Activated CD8-positive, alpha-beta T cell treated with anti-CD3 and anti-CD28 coated beads for 36 hours (primary cell): ENCODE measurements at regions not wholly inside any gene's neighbourhood (a gene's known extent, or its start where the extent isn't known, plus 50 kb on each side); places are given as distances from the start of the nearest gene placed in this dataset.

Experiments
- ATAC-seq: fragments of 200-7000 bp; cut with Tn5 transposase; one replicate; pipeline ENCODE4 v1.10.0; 2021; ENCODE audit warnings: mild to moderate bottlenecking, moderate library complexity
- CTCF ChIA-PET: fragments of 350-600 bp; sonication (Branson Sonifier 250); formaldehyde crosslinking; loops from one replicate; lab custom pipeline; 2021; ENCODE audit warnings: antibody characterized with exemption; lab: Charles Lee
- POLR2A ChIA-PET: fragments of 350-600 bp; sonication (Branson Sonifier 250); formaldehyde crosslinking; loops from one replicate; lab custom pipeline; 2021; ENCODE audit warnings: antibody characterized with exemption; lab: Charles Lee
- DNase-seq: peaks from one replicate; pipeline ENCODE4 v3.0.0-alpha.2; 2020
- H3K27ac Mint-ChIP-seq: one replicate; pipeline ENCODE4 v1.8.0; 2021; ENCODE audit warnings: mild to moderate bottlenecking, mixed read lengths
- H3K27me3 Mint-ChIP-seq: one replicate; pipeline ENCODE4 v1.8.0; 2021; ENCODE audit warnings: mixed read lengths
- H3K36me3 Mint-ChIP-seq: one replicate; pipeline ENCODE4 v1.8.0; 2021; ENCODE audit warnings: low read depth, mixed read lengths
- H3K4me1 Mint-ChIP-seq: one replicate; pipeline ENCODE4 v1.8.0; 2021; ENCODE audit warnings: low read depth, mixed read lengths
- H3K4me3 Mint-ChIP-seq: one replicate; pipeline ENCODE4 v1.8.0; 2021; ENCODE audit warnings: mild to moderate bottlenecking, moderate library complexity, mixed read lengths
- H3K9me3 Mint-ChIP-seq: one replicate; pipeline ENCODE4 v1.8.0; 2021; ENCODE audit warnings: mixed read lengths
- CTCF ChIP-seq: fragments of 200-600 bp; IDR thresholded peaks from one replicate; pipeline ENCODE4 v1.8.0; 2022; ENCODE audit warnings: antibody characterized with exemption, mild to moderate bottlenecking
- intact Hi-C: fragments of 100-400 bp; cut with micrococcal nuclease; formaldehyde crosslinking; loops from one replicate; pipeline ENCODE4 v1.10.0; 2022

GRCh38 chr1:100627054-100627716 is 89.2 kb downstream of the GPR88 start:
- CTCF ChIA-PET: interaction anchor here (1.4 kb wide), 1 partner anchor 163 kb away, joined by 4 read pairs; no protein-coding TSS in a partner anchor
- intact Hi-C loops: no loop called here
- no peak overlapping the region for H3K27ac Mint-ChIP-seq

GRCh38 chr1:100627936-100628335 is 90.0 kb downstream of the GPR88 start:
- H3K4me3 Mint-ChIP-seq: no peak overlapping the region
- ChIA-PET CTCF (interaction anchor here (1.1 kb wide), 1 partner anchor 13 kb away, joined by 3 read pairs; no protein-coding TSS in a partner anchor), POLR2A (no interaction called here)
- ATAC-seq: no peak
- peaks cover 2% of the 10 kb centered on the region for H3K27me3 Mint-ChIP-seq
- H3K9me3 Mint-ChIP-seq: no peaks in the 10 kb centered on the region
- DNase-seq: no peak
- intact Hi-C loops: no loop called here
- H3K27ac Mint-ChIP-seq: no peak overlapping the region
- no peaks in the 10 kb centered on the region for H3K36me3 Mint-ChIP-seq
- H3K4me1 Mint-ChIP-seq: peaks cover 9% of the 10 kb centered on the region
- TF ChIP-seq CTCF: no peak

More at GRCh38 chr1:100627054-100627716, 89.2 kb downstream of the GPR88 start:
- Mint-ChIP-seq H3K27me3 (peaks cover 2% of the 10 kb centered on the region), H3K9me3 (no peaks in the 10 kb centered on the region), H3K4me1 (peaks cover 9% of the 10 kb centered on the region), H3K36me3 (no peaks in the 10 kb centered on the region), H3K4me3 (no peak overlapping the region)
- POLR2A ChIA-PET: no interaction called here
- DNase-seq (no peak), ATAC-seq (no peak)
- no peak for TF ChIP-seq CTCF

GRCh38 chr1:100628631-100629081 is 90.7 kb downstream of the GPR88 start:
- Mint-ChIP-seq H3K27me3 (peaks cover 2% of the 10 kb centered on the region), H3K9me3 (no peaks in the 10 kb centered on the region), H3K4me1 (peaks cover 9% of the 10 kb centered on the region), H3K27ac (no peak overlapping the region), H3K4me3 (no peak overlapping the region), H3K36me3 (no peaks in the 10 kb centered on the region)
- ChIA-PET POLR2A (no interaction called here), CTCF (interaction anchor here (1.1 kb wide), 1 partner anchor 14 kb away, joined by 3 read pairs; no protein-coding TSS in a partner anchor)
- ATAC-seq: no peak
- TF ChIP-seq CTCF: no peak
- no peak for DNase-seq
- intact Hi-C loops: no loop called here

GRCh38 chr1:100629391-100629790 is 90.2 kb upstream of the VCAM1 start:
- H3K27me3 Mint-ChIP-seq: peaks cover 2% of the 10 kb centered on the region
- intact Hi-C loops: no loop called here
- ATAC-seq (no peak), DNase-seq (no peak)
- ChIA-PET POLR2A (no interaction called here), CTCF (interaction anchor here (1.3 kb wide), 1 partner anchor 239 kb away, joined by 3 read pairs; no protein-coding TSS in a partner anchor)
- H3K36me3 Mint-ChIP-seq: no peaks in the 10 kb centered on the region
- H3K9me3 Mint-ChIP-seq: no peaks in the 10 kb centered on the region
- peaks cover 9% of the 10 kb centered on the region for H3K4me1 Mint-ChIP-seq
- no peak for TF ChIP-seq CTCF
- no peak overlapping the region for H3K27ac Mint-ChIP-seq
- H3K4me3 Mint-ChIP-seq: no peak overlapping the region

- CTCF ChIA-PET: interaction anchor here (0.7 to 1.3 kb wide), 2 partner anchors 28 to 238 kb away, joined by 3 read pairs; no protein-coding TSS in a partner anchor
- intact Hi-C loops: no loop called here
- Mint-ChIP-seq H3K27ac (no peak overlapping the region), H3K4me1 (peaks cover 9% of the 10 kb centered on the region), H3K36me3 (no peaks in the 10 kb centered on the region), H3K27me3 (peaks cover 2% of the 10 kb centered on the region), H3K4me3 (no peak overlapping the region), H3K9me3 (no peaks in the 10 kb centered on the region)
- ATAC-seq (no peak), DNase-seq (no peak)
- POLR2A ChIA-PET: no interaction called here
- TF ChIP-seq CTCF: no peak
These were observed 88.5 kb upstream of the VCAM1 start for GRCh38 chr1:100631015-100631551.
